ENCODE measurements at regions not wholly inside any gene's neighbourhood (a gene's known extent, or its start where the extent isn't known, plus 50 kb on each side); places are given as distances from the start of the nearest gene placed in this dataset.
"Not testable (repeated sequence)": the region's sequence is repeated elsewhere in the genome, so short reads cannot be mapped to it uniquely, and the experiment has no call there.

GRCh38 chr18:68219872-68220271, 495.0 kb downstream of the TMX3 start:
- no peak for DNase-seq

- no peak for DNase-seq
Measured at GRCh38 chr18:68219274-68219673, 495.6 kb downstream of the TMX3 start.

GRCh38 chr18:68215931-68216330, 499.0 kb downstream of the TMX3 start:
- no peak for DNase-seq

GRCh38 chr18:68186039-68186438, 528.9 kb downstream of the TMX3 start:
- no peak for DNase-seq

GRCh38 chr18:68181956-68182355, 533.0 kb downstream of the TMX3 start:
- DNase-seq, result no peak

GRCh38 chr18:68179811-68180210, 535.1 kb downstream of the TMX3 start:
- DNase-seq, result no peak

GRCh38 chr18:68178921-68179320, 536.0 kb downstream of the TMX3 start:
- DNase-seq, result no peak

- DNase-seq, result no peak
Measured at GRCh38 chr18:68177807-68178702, 536.9 kb downstream of the TMX3 start.

- DNase-seq, result no peak
Measured at GRCh38 chr18:68176901-68177300, 538.0 kb downstream of the TMX3 start.

GRCh38 chr18:68172842-68173549, 541.9 kb downstream of the TMX3 start:
- DNase-seq, result no peak

- no peak for DNase-seq
Measured at GRCh38 chr18:68164909-68165308, 550.0 kb downstream of the TMX3 start.

- DNase-seq, result not testable (repeated sequence)
Measured at GRCh38 chr18:68153821-68154220, 561.1 kb downstream of the TMX3 start.

GRCh38 chr18:68152770-68153169, 562.1 kb downstream of the TMX3 start:
- no peak for DNase-seq

- DNase-seq, result no peak
Measured at GRCh38 chr18:68150961-68151360, 563.9 kb downstream of the TMX3 start.

- no peak for DNase-seq
Measured at GRCh38 chr18:68148863-68149262, 566.0 kb downstream of the TMX3 start.

- DNase-seq, result no peak
Measured at GRCh38 chr18:68147728-68148127, 567.2 kb downstream of the TMX3 start.

- no peak for DNase-seq
Measured at GRCh38 chr18:68121826-68122225, 593.1 kb downstream of the TMX3 start.

GRCh38 chr18:68121308-68121707, 593.6 kb downstream of the TMX3 start:
- no peak for DNase-seq

- no peak for DNase-seq
Measured at GRCh38 chr18:68114989-68115388, 598.5 kb upstream of the DSEL start.

- DNase-seq, result no peak
Measured at GRCh38 chr18:68104036-68104435, 587.5 kb upstream of the DSEL start.

- no peak for DNase-seq
Measured at GRCh38 chr18:68103561-68103960, 587.0 kb upstream of the DSEL start.

GRCh38 chr18:68102117-68102516, 585.6 kb upstream of the DSEL start:
- no peak for DNase-seq

GRCh38 chr18:68098655-68099054, 582.1 kb upstream of the DSEL start:
- no peak for DNase-seq

- no peak for DNase-seq
Measured at GRCh38 chr18:68086481-68086880, 570.0 kb upstream of the DSEL start.
